NB4 (cell line): ENCODE measurements at regions not wholly inside any gene's neighbourhood (a gene's known extent, or its start where the extent isn't known, plus 50 kb on each side); places are given as distances from the start of the nearest gene placed in this dataset.

Source experiments
- CTCF ChIP-seq: IDR thresholded peaks from one replicate; pipeline ENCODE4 v1.5.1; 2012; ENCODE audit warnings: low read depth, low read length
- POLR2A ChIP-seq: IDR thresholded peaks from 2 replicates; pipeline ENCODE4 v1.6.1; 2011; ENCODE audit warnings: mild to moderate bottlenecking; ENCODE audit not compliant: insufficient read length; ENCODE audit errors: extremely low read depth

- TF ChIP-seq POLR2A (no peak), CTCF (no peak)
Observed at GRCh38 chr14:29144621-29145020, 378.0 kb downstream of the FOXG1 start.
